ENCODE measurements at regions not wholly inside any gene's neighbourhood (a gene's known extent, or its start where the extent isn't known, plus 50 kb on each side); places are given as distances from the start of the nearest gene placed in this dataset.

DNA sequence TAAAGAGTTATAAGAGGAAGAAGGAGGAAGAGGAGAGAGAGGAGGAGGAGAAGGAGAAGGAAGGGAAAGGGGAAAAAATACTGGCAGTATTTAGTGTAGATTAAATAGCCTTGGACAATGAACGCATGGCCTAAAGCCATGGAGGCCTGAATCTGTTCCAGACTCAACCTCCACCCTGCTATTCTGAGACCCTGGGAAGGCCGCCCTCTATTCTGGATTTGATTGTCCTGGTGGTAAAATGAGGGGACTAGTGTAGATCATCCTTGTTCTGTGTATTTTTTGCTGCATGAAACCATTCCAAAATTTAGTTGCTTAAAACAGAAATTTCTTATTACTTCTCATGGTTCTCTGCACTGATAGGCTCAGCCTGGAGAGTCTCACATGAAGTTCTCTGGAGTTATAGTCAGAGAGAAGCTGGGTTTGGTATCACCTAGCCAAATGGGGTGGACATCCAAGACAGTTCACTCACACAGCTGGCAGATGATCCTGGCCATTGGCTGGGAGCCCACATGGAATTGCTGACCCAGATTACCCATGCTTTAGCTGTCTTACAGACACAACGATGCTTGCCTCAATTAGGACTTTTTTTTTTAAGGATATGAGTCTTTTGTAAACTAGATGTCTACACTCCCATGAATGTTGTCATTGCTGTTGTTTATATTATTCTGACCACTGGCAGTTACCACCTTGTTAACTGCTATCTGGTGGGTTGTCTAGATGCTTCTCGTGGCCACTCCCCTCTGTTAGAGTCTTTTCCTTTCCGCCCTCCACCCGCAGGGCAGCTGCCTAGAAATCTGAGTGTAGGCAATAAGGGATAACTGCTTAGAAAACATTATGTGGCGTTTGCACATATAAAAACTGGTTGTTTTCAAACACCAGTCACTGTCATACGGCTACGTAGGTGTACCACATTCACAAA lies 149.9 kb downstream of the SST start:
- Histone ChIP-seq H3K36me3 (ENCODE audit: low read depth, missing control alignments) (no peaks in the 10 kb centered on the region), H3K4me1 (peaks cover 16% of the 10 kb centered on the region), H3K27me3 (no peaks in the 10 kb centered on the region), H3K27ac (no peak overlapping the region), H3K9me3 (no peaks in the 10 kb centered on the region), H3K4me3 (no peak overlapping the region)
- intact Hi-C loops (cut with DNase I; ENCODE audit: low total_unique reads) = no loop called here
- DNase-seq = peak; percentile 77
- 52 to 62% methylated on average over 9 of the region's 9 CpGs for WGBS, 2 donors
- TF ChIP-seq, protein P1, sequence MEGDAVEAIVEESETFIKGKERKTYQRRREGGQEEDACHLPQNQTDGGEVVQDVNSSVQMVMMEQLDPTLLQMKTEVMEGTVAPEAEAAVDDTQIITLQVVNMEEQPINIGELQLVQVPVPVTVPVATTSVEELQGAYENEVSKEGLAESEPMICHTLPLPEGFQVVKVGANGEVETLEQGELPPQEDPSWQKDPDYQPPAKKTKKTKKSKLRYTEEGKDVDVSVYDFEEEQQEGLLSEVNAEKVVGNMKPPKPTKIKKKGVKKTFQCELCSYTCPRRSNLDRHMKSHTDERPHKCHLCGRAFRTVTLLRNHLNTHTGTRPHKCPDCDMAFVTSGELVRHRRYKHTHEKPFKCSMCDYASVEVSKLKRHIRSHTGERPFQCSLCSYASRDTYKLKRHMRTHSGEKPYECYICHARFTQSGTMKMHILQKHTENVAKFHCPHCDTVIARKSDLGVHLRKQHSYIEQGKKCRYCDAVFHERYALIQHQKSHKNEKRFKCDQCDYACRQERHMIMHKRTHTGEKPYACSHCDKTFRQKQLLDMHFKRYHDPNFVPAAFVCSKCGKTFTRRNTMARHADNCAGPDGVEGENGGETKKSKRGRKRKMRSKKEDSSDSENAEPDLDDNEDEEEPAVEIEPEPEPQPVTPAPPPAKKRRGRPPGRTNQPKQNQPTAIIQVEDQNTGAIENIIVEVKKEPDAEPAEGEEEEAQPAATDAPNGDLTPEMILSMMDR (IDR thresholded peaks at IDR 0.05) = no peak
- TF ChIP-seq POLR2A (IDR thresholded peaks at IDR 0.05) = no peak

DNA sequence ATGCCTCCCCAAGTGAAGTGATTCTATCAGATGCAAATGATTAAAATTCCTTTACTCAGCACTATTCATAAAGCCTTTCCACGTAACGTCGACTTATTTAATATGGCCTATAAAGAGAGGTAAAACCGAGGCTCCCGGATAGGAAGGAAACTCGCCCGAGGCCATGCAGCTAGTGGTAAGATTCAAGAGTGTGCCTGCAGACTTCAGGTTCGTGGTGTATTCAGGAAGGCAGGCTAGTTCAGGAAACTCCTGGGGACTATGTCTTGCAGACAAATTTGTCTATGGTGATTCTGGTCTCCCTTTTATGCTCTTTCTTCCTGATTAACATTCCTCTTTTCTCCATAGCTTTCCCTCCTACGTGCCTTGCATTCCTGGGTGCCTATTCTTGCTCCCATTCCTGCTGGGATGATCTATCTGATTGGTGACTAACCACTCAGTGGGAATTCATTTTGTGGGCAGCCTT lies 150.7 kb downstream of the SST start:
- Histone ChIP-seq H3K36me3 (ENCODE audit: low read depth, missing control alignments) (no peaks in the 10 kb centered on the region), H3K4me3 (no peak overlapping the region), H3K9me3 (no peaks in the 10 kb centered on the region), H3K27ac (no peak overlapping the region), H3K4me1 (peaks cover 16% of the 10 kb centered on the region), H3K27me3 (no peaks in the 10 kb centered on the region)
- 77 to 87% methylated on average over 9 of the region's 9 CpGs for WGBS, 2 donors
- intact Hi-C loops (cut with DNase I; ENCODE audit: low total_unique reads) = no loop called here
- TF ChIP-seq POLR2A (IDR thresholded peaks at IDR 0.05) = no peak
- TF ChIP-seq, protein P1 (IDR thresholded peaks at IDR 0.05) = no peak
- DNase-seq = no peak

DNA sequence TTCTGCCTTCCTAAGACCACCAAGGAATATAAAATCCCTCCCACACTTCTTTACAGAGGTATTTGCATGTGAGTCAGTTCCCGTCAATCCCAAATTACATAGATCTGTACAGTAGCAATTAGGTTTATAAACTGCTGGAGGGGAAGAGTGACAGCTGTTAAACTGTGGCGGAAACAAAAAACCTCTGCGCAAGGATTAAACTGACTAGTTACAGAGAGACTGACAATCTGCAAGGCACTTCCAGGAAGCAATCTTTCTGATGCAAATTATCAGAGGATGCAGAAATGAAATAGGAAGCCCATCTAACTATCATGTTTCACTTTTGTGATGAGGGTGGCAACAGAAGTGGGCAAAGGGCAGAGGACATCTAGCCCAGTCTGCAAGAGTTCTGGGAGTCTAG lies 150.4 kb downstream of the RTP4 start:
- Histone ChIP-seq H3K4me1 (peaks cover 16% of the 10 kb centered on the region), H3K27ac (no peak overlapping the region), H3K4me3 (no peak overlapping the region), H3K27me3 (no peaks in the 10 kb centered on the region), H3K36me3 (ENCODE audit: low read depth, missing control alignments) (no peaks in the 10 kb centered on the region), H3K9me3 (no peaks in the 10 kb centered on the region)
- intact Hi-C loops (cut with DNase I; ENCODE audit: low total_unique reads) = no loop called here
- no peak for DNase-seq
- TF ChIP-seq, protein P1 (IDR thresholded peaks at IDR 0.05) = no peak
- no peak for TF ChIP-seq POLR2A (IDR thresholded peaks at IDR 0.05)
- 87 to 99% methylated on average over 3 of the region's 3 CpGs for whole genome bisulfite sequencing, 2 donors

DNA sequence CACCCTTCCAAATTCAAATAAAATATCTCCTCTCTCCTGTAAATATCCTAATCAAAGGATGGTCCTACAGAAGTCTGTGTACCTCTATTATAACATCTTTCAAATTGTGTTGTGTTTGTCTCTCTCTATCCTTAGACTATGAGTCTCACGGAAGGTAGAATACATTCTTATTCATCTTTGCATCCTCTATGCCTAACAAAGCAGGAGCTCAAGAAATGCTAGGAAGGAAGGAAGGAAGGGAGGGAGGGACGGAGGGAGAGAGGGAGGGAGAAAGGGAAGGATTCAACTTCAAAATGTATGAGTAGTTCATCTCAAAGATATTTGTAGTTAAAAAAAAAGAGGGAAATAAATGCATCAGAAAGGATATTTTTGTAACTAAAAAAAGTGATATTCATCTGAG lies 150.0 kb downstream of the RTP4 start:
- TF ChIP-seq, protein P1 (IDR thresholded peaks at IDR 0.05) = no peak
- TF ChIP-seq POLR2A (IDR thresholded peaks at IDR 0.05) = no peak
- Histone ChIP-seq H3K27me3 (no peaks in the 10 kb centered on the region), H3K4me1 (peaks cover 16% of the 10 kb centered on the region), H3K36me3 (ENCODE audit: low read depth, missing control alignments) (no peaks in the 10 kb centered on the region), H3K27ac (no peak overlapping the region), H3K4me3 (no peak overlapping the region), H3K9me3 (no peaks in the 10 kb centered on the region)
- WGBS, 2 donors = 40 to 86% methylated on average over 2 of the region's 2 CpGs
- no peak for DNase-seq
- intact Hi-C loops (cut with DNase I; ENCODE audit: low total_unique reads) = no loop called here

Measured in testis (tissue), 2 donors.